ENCODE measurements at regions not wholly inside any gene's neighbourhood (a gene's known extent, or its start where the extent isn't known, plus 50 kb on each side); places are given as distances from the start of the nearest gene placed in this dataset.
"Not testable (repeated sequence)": the region's sequence is repeated elsewhere in the genome, so short reads cannot be mapped to it uniquely, and the experiment has no call there.

DNA sequence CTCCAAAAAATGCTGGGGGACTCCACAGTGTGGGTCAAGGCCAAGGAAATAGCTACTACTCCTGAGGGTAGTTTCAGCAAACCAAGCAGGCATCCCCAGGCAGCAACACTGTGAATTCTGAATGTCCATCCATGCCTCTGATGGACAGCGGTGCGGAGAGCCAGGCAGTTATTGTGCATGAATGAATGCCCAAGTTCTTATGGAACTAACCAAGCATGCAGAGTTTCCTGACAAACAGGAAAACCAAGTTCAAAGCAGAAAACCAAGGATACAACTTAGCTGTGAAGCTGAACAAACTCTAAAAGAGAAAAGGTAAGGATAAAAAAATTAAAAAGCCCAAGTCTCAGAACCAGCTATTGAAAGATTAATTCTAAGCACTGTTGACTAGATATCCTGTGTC, 642.6 kb upstream of the HS3ST1 start:
- no peak for DNase-seq (ENCODE audit: low read depth)

- DNase-seq (ENCODE audit: low read depth) = no peak
Observed at GRCh38 chr4:12053966-12054365, 625.3 kb upstream of the HS3ST1 start.

DNA sequence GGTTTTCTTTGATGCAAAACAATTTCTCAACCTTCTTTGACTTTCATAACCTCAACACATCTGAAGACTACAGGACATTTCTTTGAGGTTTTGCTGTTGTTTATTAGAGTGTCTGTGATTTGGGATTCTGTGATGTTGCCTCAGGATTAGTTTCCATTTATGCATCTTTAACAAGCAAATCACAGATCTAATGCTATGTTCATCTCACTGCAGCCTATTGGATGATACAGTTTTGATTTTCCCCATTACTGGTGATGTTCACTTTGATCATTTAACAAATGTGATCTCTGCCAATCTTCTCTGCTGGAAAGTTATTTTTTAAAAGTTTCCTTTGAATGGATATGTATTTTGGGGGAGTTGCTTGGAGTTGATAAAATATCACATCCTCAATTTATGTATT, 624.9 kb upstream of the HS3ST1 start:
- no peak for DNase-seq (ENCODE audit: low read depth)

DNA sequence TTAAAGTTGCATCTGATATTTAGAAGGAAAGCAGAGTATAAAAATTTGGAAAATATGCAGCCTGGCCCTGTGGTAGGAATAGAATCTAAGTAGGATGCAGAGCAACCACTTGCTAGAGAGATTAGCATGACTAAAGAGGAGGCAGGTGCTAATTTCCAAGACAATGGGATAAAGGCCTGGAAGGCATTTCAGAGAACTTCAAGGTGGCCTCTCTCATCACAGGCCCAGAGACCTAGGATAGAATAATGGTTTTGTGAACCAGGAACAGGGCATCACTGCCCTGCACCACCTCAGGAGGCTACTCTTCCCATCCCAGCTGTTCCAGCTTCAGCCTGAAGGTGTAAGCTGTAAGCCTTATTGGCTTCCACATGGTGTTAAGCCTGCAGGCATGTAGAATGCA, 621.7 kb upstream of the HS3ST1 start:
- DNase-seq (ENCODE audit: low read depth) = no peak

GRCh38 chr4:12042818-12043217, 614.1 kb upstream of the HS3ST1 start:
- no peak for DNase-seq (ENCODE audit: low read depth)

GRCh38 chr4:12041828-12042227, 613.1 kb upstream of the HS3ST1 start:
- no peak for DNase-seq (ENCODE audit: low read depth)

GRCh38 chr4:12036450-12036849, 607.8 kb upstream of the HS3ST1 start:
- no peak for DNase-seq (ENCODE audit: low read depth)

DNA sequence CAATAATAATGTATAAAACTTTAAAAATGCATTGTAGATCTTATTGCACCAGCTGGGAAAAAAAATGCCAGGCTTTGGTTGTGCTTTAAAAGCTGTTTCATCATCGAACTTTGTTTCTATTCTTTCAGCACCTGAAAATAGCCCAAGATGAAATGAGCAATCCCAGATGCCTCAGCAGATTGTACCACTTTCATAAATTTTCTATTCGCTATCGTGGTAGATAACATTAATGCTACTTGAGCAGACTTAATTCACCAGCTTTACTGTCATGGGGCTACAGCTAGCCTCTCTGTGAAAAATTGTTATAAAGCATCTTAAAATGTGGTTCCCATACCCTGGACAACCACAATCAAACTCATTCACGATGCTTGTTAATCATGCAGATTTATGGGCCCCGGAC, 599.6 kb upstream of the HS3ST1 start:
- DNase-seq (ENCODE audit: low read depth) = no peak

DNA sequence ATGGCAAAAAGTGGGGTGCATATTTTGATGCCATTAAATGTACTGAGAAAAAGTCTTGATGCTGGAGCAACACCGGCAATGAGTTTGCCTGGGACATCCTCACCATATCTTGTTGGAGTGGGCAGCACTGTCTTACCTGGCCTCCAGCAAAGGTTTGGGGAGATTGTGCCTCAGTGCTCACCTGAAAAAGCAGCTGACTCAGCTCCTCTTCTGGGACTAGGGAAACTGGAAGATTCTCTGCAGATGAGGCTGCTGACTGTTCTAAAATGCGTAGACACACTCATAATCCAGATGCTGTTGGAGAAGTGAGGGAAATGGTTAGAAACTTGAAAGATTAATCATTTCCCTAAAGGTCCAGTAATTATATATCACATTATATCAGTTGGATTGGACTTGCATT, 593.7 kb upstream of the HS3ST1 start:
- no peak for DNase-seq (ENCODE audit: low read depth)

DNA sequence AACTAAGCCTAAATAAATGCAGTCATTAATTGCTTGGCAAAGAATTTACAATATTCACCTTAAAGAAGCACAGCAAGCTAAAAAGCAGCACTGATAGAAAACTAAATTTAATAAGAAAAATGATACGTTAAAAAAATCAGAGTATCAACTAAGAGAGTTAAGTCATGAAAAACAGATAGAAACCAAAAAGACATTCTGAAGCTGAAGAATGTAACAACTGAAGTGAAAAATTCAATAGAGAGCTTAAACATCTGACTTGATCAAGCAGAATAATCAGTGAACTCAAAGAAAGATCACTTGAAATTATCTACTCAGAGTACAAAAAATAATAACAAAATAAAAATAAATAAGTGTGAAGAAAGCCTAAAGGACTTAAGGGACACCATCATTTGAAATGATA, 588.0 kb upstream of the HS3ST1 start:
- DNase-seq (ENCODE audit: low read depth) = no peak

GRCh38 chr4:12005471-12005870, 576.8 kb upstream of the HS3ST1 start:
- DNase-seq (ENCODE audit: low read depth) = no peak

GRCh38 chr4:11996581-11996980, 567.9 kb upstream of the HS3ST1 start:
- DNase-seq (ENCODE audit: low read depth) = not testable (repeated sequence)

GRCh38 chr4:11976726-11977263, 548.1 kb upstream of the HS3ST1 start:
- DNase-seq (ENCODE audit: low read depth) = no peak

GRCh38 chr4:11973270-11973669, 544.6 kb upstream of the HS3ST1 start:
- no peak for DNase-seq (ENCODE audit: low read depth)

DNA sequence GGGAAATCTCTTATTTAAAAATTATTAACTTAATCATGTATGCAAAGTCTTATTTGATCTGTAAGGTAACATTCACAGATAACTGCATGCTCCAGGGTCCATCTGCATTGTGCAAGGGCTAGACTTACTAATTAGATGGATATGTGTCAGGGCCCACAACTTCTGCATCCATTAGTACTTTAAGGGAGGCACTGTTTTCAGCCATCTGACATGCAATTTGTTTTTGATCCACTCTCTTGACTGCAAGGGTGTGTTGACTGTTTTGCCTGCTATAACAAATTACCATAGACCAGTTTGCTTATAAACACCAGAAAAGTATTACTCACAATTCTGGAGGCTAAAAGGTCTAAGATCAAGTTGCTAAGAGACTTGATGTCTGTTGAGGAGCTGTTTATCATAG, 542.1 kb upstream of the HS3ST1 start:
- no peak for DNase-seq (ENCODE audit: low read depth)

DNA sequence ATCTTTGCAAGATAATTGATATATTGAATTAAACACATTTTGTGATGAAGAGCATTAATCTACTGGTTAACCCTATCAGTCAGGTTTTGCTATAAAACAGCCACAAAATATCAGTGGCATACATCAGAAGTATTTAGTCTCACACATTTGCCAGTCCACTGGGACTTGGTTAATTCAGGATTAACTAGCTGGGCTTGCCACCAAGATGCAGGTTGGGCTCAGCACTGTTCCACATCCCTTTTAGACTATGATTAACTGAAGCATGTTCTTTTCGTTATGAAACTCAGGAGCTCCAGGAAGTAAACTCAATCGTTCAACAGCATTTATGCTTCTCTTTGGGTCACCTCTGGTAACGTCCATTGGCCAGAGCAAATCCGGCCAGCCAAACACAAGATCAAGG, 538.1 kb upstream of the HS3ST1 start:
- DNase-seq (ENCODE audit: low read depth) = no peak

DNA sequence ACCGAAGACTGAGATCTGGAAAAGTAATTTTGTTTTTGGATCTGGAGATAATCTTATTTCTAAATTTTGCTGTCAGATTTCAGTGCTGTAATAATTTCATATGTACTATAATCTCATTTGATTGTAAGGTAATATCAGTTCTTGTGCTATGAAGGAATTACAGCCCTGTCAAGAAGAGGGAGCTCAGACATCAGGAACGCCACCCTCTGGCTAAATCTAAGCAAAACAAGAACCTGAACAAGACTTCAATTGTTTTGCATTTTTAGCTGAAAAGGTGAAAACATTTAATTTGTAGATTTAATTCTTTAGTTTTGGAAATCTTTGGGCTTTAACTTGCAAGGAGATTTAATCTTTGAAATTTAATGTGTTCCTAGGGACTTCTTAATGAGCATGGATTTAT, 525.4 kb upstream of the HS3ST1 start:
- DNase-seq (ENCODE audit: low read depth) = no peak

DNA sequence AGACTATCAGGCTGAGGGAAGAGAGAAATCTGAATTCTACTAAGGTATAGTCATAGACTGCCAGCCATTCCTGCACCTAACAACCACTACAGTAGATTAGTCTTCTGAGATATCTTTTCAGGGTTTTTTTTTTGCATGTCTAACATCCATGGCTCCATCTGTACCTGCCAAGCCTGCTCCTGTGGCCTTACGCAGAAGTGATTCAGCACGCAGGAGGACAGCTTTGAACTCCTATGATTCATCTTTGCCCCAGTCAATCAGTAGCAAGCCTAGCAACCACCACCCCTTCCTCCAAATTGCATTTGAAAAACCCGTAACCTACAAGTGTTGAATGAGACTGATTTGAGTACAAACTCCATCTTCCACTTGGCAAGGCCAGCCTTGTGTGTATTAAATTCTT, 520.7 kb upstream of the HS3ST1 start:
- DNase-seq (ENCODE audit: low read depth) = no peak

DNA sequence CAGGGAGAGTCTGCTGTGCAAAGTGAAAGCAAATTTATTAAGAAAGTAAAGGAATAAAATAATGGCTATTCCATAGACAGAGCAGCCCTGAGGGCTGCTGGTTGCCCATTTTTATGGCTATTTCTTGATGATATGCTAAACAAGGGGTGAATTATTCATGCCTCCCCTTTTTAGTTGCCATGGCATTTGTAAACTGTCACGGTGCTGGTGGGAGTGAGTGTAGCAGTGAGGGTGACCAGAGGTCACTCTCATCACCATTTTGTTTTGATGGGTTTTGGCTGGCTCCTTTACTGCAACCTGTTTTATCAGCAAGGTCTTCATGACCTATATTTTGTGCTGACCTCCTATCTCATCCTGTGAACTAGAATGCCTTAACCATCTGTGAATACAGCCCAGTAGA, 518.9 kb upstream of the HS3ST1 start:
- not testable (repeated sequence) for DNase-seq (ENCODE audit: low read depth)

DNA sequence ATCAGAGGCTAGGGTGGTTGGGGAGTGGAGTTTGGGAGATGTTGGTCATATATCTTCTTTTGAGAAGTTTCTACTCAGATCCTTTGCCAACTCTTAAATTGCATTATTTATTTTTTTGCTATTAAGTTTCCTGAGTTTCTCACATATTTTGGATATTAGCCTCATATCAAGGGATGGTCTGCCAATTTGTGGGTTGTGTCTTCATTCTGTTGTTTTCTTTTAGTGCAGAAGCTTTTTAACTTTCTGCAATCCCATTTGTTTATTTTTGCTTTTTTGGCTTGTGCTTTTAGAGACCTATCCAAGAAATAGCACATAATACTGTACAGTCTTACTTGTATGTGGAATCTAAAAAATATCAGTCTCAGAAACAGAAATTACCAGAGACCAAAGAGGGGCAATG, 509.2 kb upstream of the HS3ST1 start:
- DNase-seq (ENCODE audit: low read depth) = no peak

GRCh38 chr4:11931266-11931820, 502.6 kb upstream of the HS3ST1 start:
- no peak for DNase-seq (ENCODE audit: low read depth)

DNA sequence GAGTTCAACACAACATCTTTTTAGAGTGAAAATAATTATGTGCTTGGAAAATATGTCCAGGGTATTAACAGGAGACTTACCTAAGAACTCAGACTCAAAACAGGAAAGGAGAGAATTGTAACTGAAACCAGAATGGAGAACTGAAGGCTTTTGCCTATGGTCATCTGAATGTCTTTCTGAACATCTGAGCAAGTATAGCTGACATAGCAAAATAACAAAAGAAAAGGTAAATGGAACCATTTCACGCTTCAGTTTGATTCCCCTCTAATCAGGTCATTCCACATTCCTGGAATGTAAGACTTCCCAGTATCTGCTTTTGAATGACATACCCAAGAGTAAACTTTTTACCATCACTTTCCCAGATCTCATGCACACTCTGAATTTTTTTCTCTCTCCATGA, 500.4 kb upstream of the HS3ST1 start:
- no peak for DNase-seq (ENCODE audit: low read depth)

GRCh38 chr4:11919316-11919715, 490.6 kb upstream of the HS3ST1 start:
- DNase-seq (ENCODE audit: low read depth) = no peak

DNA sequence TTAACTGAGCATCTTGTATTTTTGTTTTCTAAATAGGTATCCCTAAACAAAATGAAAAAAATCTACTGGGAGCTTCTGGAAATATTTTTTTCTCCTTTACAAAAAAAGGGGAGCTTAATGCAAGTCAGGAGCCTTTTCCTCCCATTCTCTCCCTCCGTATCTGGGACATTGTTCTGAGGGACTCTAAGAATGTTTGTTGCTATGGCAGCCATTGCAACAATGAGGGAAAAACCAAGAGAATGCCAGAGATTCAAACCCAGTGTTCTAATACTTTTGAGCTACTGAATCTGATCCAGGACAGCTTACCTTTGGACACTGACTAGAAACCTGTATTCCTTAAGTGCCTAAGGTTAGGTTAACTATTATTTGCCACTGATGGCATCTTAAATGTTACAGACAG, 485.7 kb upstream of the HS3ST1 start:
- no peak for DNase-seq (ENCODE audit: low read depth)

DNA sequence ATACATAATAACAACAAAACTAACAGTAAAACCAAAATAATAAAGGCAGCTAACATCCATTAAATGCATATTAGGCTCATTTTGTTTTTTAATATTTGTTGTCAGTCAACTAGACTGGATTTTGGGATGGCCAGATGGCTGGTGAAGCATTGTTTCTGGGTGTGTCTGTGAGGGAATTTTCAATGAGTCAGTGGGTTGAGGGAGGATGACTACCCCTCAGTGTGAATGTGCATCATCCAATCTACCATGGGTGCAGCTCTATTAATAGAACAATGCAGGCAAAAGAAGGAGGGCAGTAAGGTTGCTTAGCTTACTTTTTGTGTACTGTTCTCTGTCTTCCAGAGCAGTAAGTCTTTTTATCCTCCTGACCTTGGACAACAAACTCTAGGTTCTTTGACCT, 484.2 kb upstream of the HS3ST1 start:
- DNase-seq (ENCODE audit: low read depth) = no peak
